GM12878 (cell line): ENCODE measurements at regions not wholly inside any gene's neighbourhood (a gene's known extent, or its start where the extent isn't known, plus 50 kb on each side); places are given as distances from the start of the nearest gene placed in this dataset.
A peak's percentile ranks its signal among the peaks of the same experiment; 100 is the strongest.
"Not testable (repeated sequence)": the region's sequence is repeated elsewhere in the genome, so short reads cannot be mapped to it uniquely, and the experiment has no call there.

Source experiments
- ATAC-seq: fragments of 200-7000 bp; cut with Tn5 transposase; 3 replicates; pipeline ENCODE4 v1.9.1; 2020; ENCODE audit warnings: mild to moderate bottlenecking, moderate library complexity
- BruUV-seq: library from RNA; stranded (reverse); fragments of 400-500 nt; replicated peaks from 2 replicates; lab custom pipeline; 2021; lab: Mats Ljungman, UMichigan
- CTCF ChIA-PET: fragments of 300-600 bp; sonication (Branson Sonifier 250); formaldehyde crosslinking; extraction: SDS; loops from one replicate; lab custom pipeline; 2021; ENCODE audit warnings: inconsistent platforms; lab: Yijun Ruan, JAX
- POLR2A ChIA-PET: fragments of 350-600 bp; formaldehyde crosslinking; extraction: SDS; loops from one replicate; lab custom pipeline; 2021; ENCODE audit warnings: inconsistent platforms; lab: Charles Lee
- RAD21 ChIA-PET: fragments of 300-600 bp; sonication (Branson Sonifier 250); formaldehyde crosslinking; loops from one replicate; lab custom pipeline; 2023; ENCODE audit warnings: antibody characterized with exemption; ENCODE audit not compliant: unreplicated experiment; lab: Charles Lee
- SMC1A ChIA-PET: fragments of 300-600 bp; sonication (Branson Sonifier 250); formaldehyde crosslinking; loops from one replicate; lab custom pipeline; 2023; ENCODE audit not compliant: unreplicated experiment, uncharacterized antibody; lab: Charles Lee
- DNase-seq: peaks from one replicate; pipeline ENCODE4 v3.0.0-alpha.2; 2011; ENCODE audit warnings: low read depth, low spot score
- FAIRE-seq: peaks from 3 replicates; lab custom pipeline; 2011; peaks lifted over from hg19 to GRCh38; lab: Jason Lieb, UNC
- H2AFZ ChIP-seq: 2 replicates; pipeline ENCODE4 v1.6.0; 2011; ENCODE audit warnings: low read depth, low read length, control low read depth; ENCODE audit not compliant: control insufficient read depth
- H3K27ac ChIP-seq: 2 replicates; pipeline ENCODE4 v1.5.1; 2011; ENCODE audit warnings: control low read depth; ENCODE audit not compliant: control insufficient read depth, insufficient read depth
- H3K27me3 ChIP-seq, 2 experiments: replicated peaks in 1 of 2; 2 replicates each; pipeline versions ENCODE4 v1.6.0 to v1.6.1; 2011; ENCODE audit warnings: low read length in 1 of 2; ENCODE audit not compliant: control insufficient read depth in 2 of 2, insufficient read depth in 2 of 2
- H3K36me3 ChIP-seq, 2 experiments: 2 replicates each; pipeline ENCODE4 v1.5.1; 2011; ENCODE audit warnings: low read length in 1 of 2; ENCODE audit not compliant: control insufficient read depth in 2 of 2, insufficient read depth in 2 of 2
- H3K4me1 ChIP-seq: 2 replicates; pipeline ENCODE4 v1.6.1; 2011; ENCODE audit warnings: mild to moderate bottlenecking, low read length, moderate library complexity, mixed read lengths; ENCODE audit not compliant: control insufficient read depth, insufficient read depth
- H3K4me2 ChIP-seq: 2 replicates; pipeline ENCODE4 v1.6.0; 2011; ENCODE audit warnings: control low read depth; ENCODE audit not compliant: control insufficient read depth, insufficient read depth
- H3K4me3 ChIP-seq: fragments of 200-600 bp; sonication (generic); 2 replicates; pipeline ENCODE4 v1.5.1; 2016
- H3K79me2 ChIP-seq: 2 replicates; pipeline ENCODE4 v1.6.0; 2011; ENCODE audit warnings: low read length; ENCODE audit not compliant: control insufficient read depth, insufficient read depth
- H3K9ac ChIP-seq: 2 replicates; pipeline ENCODE4 v1.8.0; 2011; ENCODE audit warnings: low read length, control low read depth, mixed read lengths; ENCODE audit not compliant: control insufficient read depth, insufficient read depth
- H3K9me3 ChIP-seq: replicated peaks from 3 replicates; pipeline ENCODE4 v1.5.1; 2011; ENCODE audit warnings: mild to moderate bottlenecking, low read length; ENCODE audit not compliant: control insufficient read depth, insufficient read depth
- H4K20me1 ChIP-seq: 2 replicates; pipeline ENCODE4 v1.6.0; 2011; ENCODE audit not compliant: control insufficient read depth, insufficient read depth
- CTCF ChIP-seq, 3 experiments: IDR thresholded peaks in 2 of 3; conservative IDR thresholded peaks in 1 of 3; 2 replicates each; pipeline ENCODE4 v1.5.1; 2011; ENCODE audit warnings: low read depth in 3 of 3, low read length in 3 of 3, mild to moderate bottlenecking in 3 of 3, control low read depth in 2 of 3, moderate library complexity in 2 of 3, inconsistent platforms in 1 of 3, mixed read lengths in 1 of 3; ENCODE audit not compliant: control insufficient read depth in 2 of 3, insufficient read depth in 1 of 3; ENCODE audit errors: extremely low read depth in 1 of 3
- E2F4 ChIP-seq: IDR thresholded peaks from 2 replicates; pipeline ENCODE4 v1.6.1; 2012; ENCODE audit warnings: low read depth, low read length, improper control_type of control experiment
- HCFC1 ChIP-seq: fragments of 150-350 bp; IDR thresholded peaks from 2 replicates; pipeline ENCODE4 v1.6.1; 2014; ENCODE audit warnings: low read length
- JUND ChIP-seq: IDR thresholded peaks from 2 replicates; pipeline ENCODE4 v1.6.1; 2012; ENCODE audit warnings: low read depth, mild to moderate bottlenecking, low read length, improper control_type of control experiment, moderate library complexity
- RAD21 ChIP-seq: IDR thresholded peaks from 2 replicates; pipeline ENCODE4 v1.6.1; 2011; ENCODE audit warnings: mild to moderate bottlenecking, low read depth, low read length, moderate library complexity; ENCODE audit not compliant: insufficient read depth
- WGBS: methylation state at CpG from one replicate; pipeline ENCODE4 v1.1.6; 2016; ENCODE audit warnings: low lambda C conversion rate; ENCODE audit not compliant: insufficient replicate concordance, insufficient coverage; ENCODE audit errors: missing lambda C conversion rate; 5-methylcytosine and 5-hydroxymethylcytosine counted together
- in situ Hi-C: fragments of 300-500 bp; cut with MboI; formaldehyde crosslinking; loops from 9 replicates; pipeline ENCODE4 v1.14.3; 2018; ENCODE audit warnings: mixed read lengths
- intact Hi-C: fragments of 100-400 bp; cut with micrococcal nuclease; formaldehyde crosslinking; loops from one replicate; pipeline ENCODE4 v1.14.2; 2022; ENCODE audit not compliant: unreplicated experiment

- TF ChIP-seq JUND (no peak), HCFC1 (no peak)
Measured at GRCh38 chr1:189217646-189218045, 1260.0 kb downstream of the BRINP3 start (continued).

- ATAC-seq = no peak
- Histone ChIP-seq H3K27ac (no peak overlapping the region), H2AFZ (no peak overlapping the region), H3K4me1 (no peaks in the 10 kb centered on the region), H3K79me2 (no peaks in the 10 kb centered on the region), H4K20me1 (no peaks in the 10 kb centered on the region), H3K36me3 (no peaks in the 10 kb centered on the region), H3K9me3 (no peaks in the 10 kb centered on the region)
- BruUV-seq = no TSS peak
- TF ChIP-seq RAD21 = peak; percentile 30; the same call in 1 of the 2 replicates
- TF ChIP-seq CTCF (IDR thresholded peaks at IDR 0.05 in 2 of 3, conservative IDR thresholded peaks at IDR 0.05 in 1 of 3; ENCODE audit: control insufficient read depth in 2 of 3, extremely low read depth in 1 of 3, insufficient read depth in 1 of 3, low read depth in 3 of 3, low read length in 3 of 3) = peak in 1 of 3 experiments; percentile 18; a peak in 1 of 6 replicates
- no peak for TF ChIP-seq E2F4
- TF ChIP-seq, all 136 proteins: peak for 2
- RAD21 ChIA-PET = no interaction called here
- H3K9ac ChIP-seq = no peak overlapping the region
- POLR2A ChIA-PET = no interaction called here
- H3K4me3 ChIP-seq = no peak overlapping the region
- in situ Hi-C loops (no loop called here), intact Hi-C loops (no loop called here)
- no peaks in the 10 kb centered on the region for H3K27me3 ChIP-seq
- no peak for DNase-seq
- CTCF ChIA-PET = interaction anchor here (1.4 kb wide), 1 partner anchor 18 kb away, joined by 3 read pairs; no protein-coding TSS in a partner anchor
- no peak for FAIRE-seq
- 0% methylated on average over 1 of the region's 1 CpG for WGBS
- SMC1A ChIA-PET = no interaction called here
- H3K4me2 ChIP-seq = no peak overlapping the region
Measured at GRCh38 chr1:189220750-189221149, 1256.9 kb downstream of the BRINP3 start.

GRCh38 chr1:189225794-189226145 is 1251.9 kb downstream of the BRINP3 start:
- DNase-seq, in situ Hi-C loops, H3K9ac ChIP-seq, FAIRE-seq, H3K9me3 ChIP-seq, H3K27ac ChIP-seq, H2AFZ ChIP-seq, ATAC-seq, CTCF ChIA-PET, H3K4me1 ChIP-seq, BruUV-seq, H3K27me3 ChIP-seq, H3K36me3 ChIP-seq, H3K4me3 ChIP-seq, POLR2A ChIA-PET, RAD21 ChIA-PET, SMC1A ChIA-PET, H3K4me2 ChIP-seq, H3K79me2 ChIP-seq, intact Hi-C loops, H4K20me1 ChIP-seq: not testable (repeated sequence)
- WGBS = no CpG with 5 or more reads among the region's 28 CpGs
